GM10266 (cell line): ENCODE measurements at regions not wholly inside any gene's neighbourhood (a gene's known extent, or its start where the extent isn't known, plus 50 kb on each side); places are given as distances from the start of the nearest gene placed in this dataset.

Experiments
- DNase-seq: peaks from one replicate; pipeline ENCODE4 v3.0.0; 2012; ENCODE audit errors: extremely low spot score
- CTCF ChIP-seq: IDR thresholded peaks from 2 replicates; pipeline ENCODE4 v1.5.1; 2012; ENCODE audit warnings: mild to moderate bottlenecking, low read depth; ENCODE audit not compliant: control insufficient read depth, insufficient read depth; ENCODE audit errors: missing control alignments

GRCh38 chr17:72387969-72388368 lies 267.1 kb downstream of the SOX9 start:
- DNase-seq, result no peak
- no peak for TF ChIP-seq CTCF

- no peak for DNase-seq
- peak; percentile 19 for TF ChIP-seq CTCF
Observed at GRCh38 chr17:72388765-72389473, 268.1 kb downstream of the SOX9 start.

- DNase-seq, result no peak
- no peak for TF ChIP-seq CTCF
Observed at GRCh38 chr17:72390675-72391508, 270.1 kb downstream of the SOX9 start.

DNA sequence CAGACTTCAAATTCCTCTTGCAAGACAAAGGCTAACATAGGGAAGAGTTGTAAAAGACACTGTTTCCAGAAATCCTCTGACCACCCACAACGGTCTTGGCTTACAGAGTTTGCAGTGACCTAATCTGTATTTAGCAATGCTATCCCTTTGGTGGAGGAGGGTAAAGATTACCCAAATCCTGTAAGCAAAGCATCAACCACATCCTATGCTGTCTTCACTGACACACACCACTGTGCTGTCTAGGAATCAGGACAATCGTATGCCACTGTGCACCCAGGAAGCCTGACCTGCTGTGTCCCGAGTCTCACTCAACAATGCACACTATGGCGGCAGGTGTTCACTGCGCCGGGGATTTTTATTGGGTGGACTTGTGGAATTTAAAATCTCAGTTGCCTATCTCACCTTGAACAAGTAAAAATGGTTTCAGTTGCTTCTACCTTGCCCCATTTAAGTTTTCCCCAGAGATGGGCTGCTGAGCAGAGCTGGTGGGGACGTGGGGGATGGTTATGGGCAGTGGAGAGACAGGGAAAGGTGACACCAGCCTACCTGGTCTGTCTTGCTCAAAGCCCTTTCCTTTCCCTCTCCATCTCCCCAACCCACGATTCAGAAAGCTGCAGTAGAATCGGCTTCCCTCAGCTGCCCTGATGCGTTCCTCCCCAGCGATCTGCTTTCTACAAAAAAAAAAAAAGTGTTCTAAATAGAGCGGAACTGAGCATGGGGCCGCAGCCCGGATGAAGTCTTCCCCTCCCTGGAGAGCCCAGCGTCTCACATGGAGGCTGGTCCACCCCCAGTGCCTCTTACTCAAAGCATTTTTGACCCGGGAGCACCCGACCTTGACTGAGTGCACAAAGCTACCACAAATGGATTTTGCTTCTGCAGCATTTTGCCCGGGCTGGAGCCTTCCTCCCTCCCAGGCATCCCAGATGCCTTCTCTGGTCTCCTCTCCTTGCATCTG lies 271.5 kb downstream of the SOX9 start:
- DNase-seq, result peak; percentile 43
- TF ChIP-seq CTCF, result no peak

GRCh38 chr17:72393553-72393952 lies 272.7 kb downstream of the SOX9 start:
- no peak for TF ChIP-seq CTCF
- no peak for DNase-seq

DNA sequence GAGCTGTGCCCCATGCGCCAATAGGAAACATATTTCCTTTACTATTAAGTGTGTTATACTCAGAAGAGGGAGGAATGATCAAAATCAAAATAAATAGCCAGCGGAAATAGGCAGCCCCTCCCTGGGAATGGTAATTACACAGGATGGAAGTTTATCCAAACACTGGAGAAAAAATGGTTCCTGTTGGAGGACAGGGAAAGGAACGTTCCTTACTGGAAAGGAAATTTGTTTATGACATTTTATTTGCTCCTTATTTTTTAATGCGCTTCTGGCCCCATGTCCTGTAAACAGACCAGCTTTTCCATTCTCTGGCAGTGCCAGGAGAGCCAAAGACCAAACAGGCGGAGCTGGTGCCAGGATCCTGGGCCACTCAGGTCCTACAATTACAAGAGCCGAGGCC lies 273.7 kb downstream of the SOX9 start:
- DNase-seq, result no peak
- TF ChIP-seq CTCF, result no peak
